IMR-90 (cell line): ENCODE measurements at regions not wholly inside any gene's neighbourhood (a gene's known extent, or its start where the extent isn't known, plus 50 kb on each side); places are given as distances from the start of the nearest gene placed in this dataset.

Source experiments
- ATAC-seq: fragments of 200-7000 bp; cut with Tn5 transposase; 2 replicates; pipeline ENCODE4 v1.9.1; 2020; ENCODE audit warnings: low read depth, mild to moderate bottlenecking, moderate library complexity
- BruUV-seq: library from RNA; stranded (reverse); fragments of 400-500 nt; replicated peaks from 2 replicates; lab custom pipeline; 2021; lab: Mats Ljungman, UMichigan
- CTCF ChIA-PET: fragments of 300-600 bp; formaldehyde crosslinking; extraction: SDS; loops from one replicate; lab custom pipeline; 2021; ENCODE audit warnings: antibody characterized with exemption; lab: Yijun Ruan, JAX
- POLR2A ChIA-PET: fragments of 300-600 bp; sonication (Branson Sonifier 250); formaldehyde crosslinking; loops from one replicate; lab custom pipeline; 2022; ENCODE audit warnings: antibody characterized with exemption; ENCODE audit not compliant: unreplicated experiment; lab: Charles Lee
- DNase-seq: peaks from one replicate; pipeline ENCODE4 v3.0.0; 2013
- H2AFZ ChIP-seq: replicated peaks from 2 replicates; pipeline ENCODE3; 2013; ENCODE audit warnings: low read length, mild to moderate bottlenecking; ENCODE audit not compliant: poor library complexity
- H2AK5ac ChIP-seq: 2 replicates; pipeline ENCODE4 v1.6.1; 2013; ENCODE audit warnings: low read depth, low read length, inconsistent platforms
- H2AK9ac ChIP-seq: replicated peaks from 2 replicates; pipeline ENCODE3; 2013; ENCODE audit warnings: mild to moderate bottlenecking, low read depth, low read length, moderate library complexity; ENCODE audit not compliant: poor library complexity
- H2BK120ac ChIP-seq: 2 replicates; pipeline ENCODE4 v1.6.1; 2013; ENCODE audit warnings: low read depth, low read length, inconsistent platforms
- H2BK15ac ChIP-seq: 3 replicates; pipeline ENCODE4 v1.6.1; 2013; ENCODE audit warnings: low read depth, low read length, inconsistent platforms
- H2BK20ac ChIP-seq: 2 replicates; pipeline ENCODE4 v1.6.1; 2013; ENCODE audit warnings: low read depth, mild to moderate bottlenecking, inconsistent platforms, low read length, moderate library complexity
- H2BK5ac ChIP-seq: 2 replicates; pipeline ENCODE4 v1.6.1; 2013; ENCODE audit warnings: mild to moderate bottlenecking, low read depth, low read length, inconsistent platforms; ENCODE audit not compliant: poor library complexity, severe bottlenecking
- H3K14ac ChIP-seq: replicated peaks from 2 replicates; pipeline ENCODE4 v1.6.1; 2013; ENCODE audit warnings: low read depth, low read length, inconsistent platforms
- H3K18ac ChIP-seq: 2 replicates; pipeline ENCODE4 v1.6.1; 2013; ENCODE audit warnings: low read depth, low read length, control low read depth
- H3K23ac ChIP-seq: 2 replicates; pipeline ENCODE4 v1.6.1; 2013; ENCODE audit warnings: low read depth, low read length, inconsistent platforms
- H3K27ac ChIP-seq: 2 replicates; pipeline ENCODE4 v1.5.1; 2013; ENCODE audit warnings: mild to moderate bottlenecking, control low read depth, low read length; ENCODE audit not compliant: insufficient read depth
- H3K27me3 ChIP-seq: 2 replicates; pipeline ENCODE4 v1.6.1; 2013; ENCODE audit warnings: low read length; ENCODE audit not compliant: control insufficient read depth, insufficient read depth
- H3K36me3 ChIP-seq: 2 replicates; pipeline ENCODE4 v1.6.1; 2013; ENCODE audit warnings: low read length, mixed read lengths; ENCODE audit not compliant: control insufficient read depth, insufficient read depth
- H3K4ac ChIP-seq: 2 replicates; pipeline ENCODE4 v1.6.1; 2013; ENCODE audit warnings: low read depth, low read length, inconsistent platforms
- H3K4me1 ChIP-seq: 2 replicates; pipeline ENCODE4 v1.6.1; 2013; ENCODE audit warnings: low read length, mixed read lengths; ENCODE audit not compliant: control insufficient read depth, insufficient read depth
- H3K4me2 ChIP-seq: 2 replicates; pipeline ENCODE4 v1.6.1; 2013; ENCODE audit warnings: low read depth, mild to moderate bottlenecking, control low read depth, low read length, moderate library complexity
- H3K4me3 ChIP-seq: 2 replicates; pipeline ENCODE4 v1.5.1; 2013; ENCODE audit warnings: low read depth, mild to moderate bottlenecking, control low read depth, low read length, moderate library complexity; ENCODE audit not compliant: insufficient read depth
- H3K56ac ChIP-seq: 2 replicates; pipeline ENCODE4 v1.6.1; 2013; ENCODE audit warnings: low read length, inconsistent platforms; ENCODE audit not compliant: insufficient read depth; ENCODE audit errors: extremely low read depth
- H3K79me1 ChIP-seq, 2 experiments: 2 replicates each; pipeline ENCODE4 v1.6.1; 2013; ENCODE audit warnings: low read length in 2 of 2, inconsistent platforms in 1 of 2, low read depth in 1 of 2
- H3K9ac ChIP-seq: 2 replicates; pipeline ENCODE4 v1.6.1; 2013; ENCODE audit warnings: low read depth, low read length, control low read depth
- H3K9me1 ChIP-seq: 2 replicates; pipeline ENCODE4 v1.6.1; 2013; ENCODE audit warnings: low read length, inconsistent platforms; ENCODE audit not compliant: insufficient read depth
- H3K9me3 ChIP-seq: 2 replicates; pipeline ENCODE4 v1.6.1; 2013; ENCODE audit warnings: low read length; ENCODE audit not compliant: control insufficient read depth, insufficient read depth
- H4K20me1 ChIP-seq: 2 replicates; pipeline ENCODE4 v1.6.1; 2013; ENCODE audit warnings: low read length, inconsistent platforms; ENCODE audit not compliant: insufficient read depth
- H4K5ac ChIP-seq: 2 replicates; pipeline ENCODE4 v1.6.1; 2013; ENCODE audit warnings: mild to moderate bottlenecking, low read depth, low read length, control low read depth
- H4K8ac ChIP-seq, 2 experiments: 2 replicates each; pipeline ENCODE4 v1.6.1; 2013; ENCODE audit warnings: low read depth in 2 of 2, low read length in 2 of 2, control low read depth in 1 of 2, inconsistent platforms in 1 of 2
- H4K91ac ChIP-seq: 2 replicates; pipeline ENCODE4 v1.6.1; 2013; ENCODE audit warnings: low read depth, low read length, inconsistent platforms; ENCODE audit not compliant: insufficient read depth
- NFE2L2 ChIP-seq: fragments of 150-350 bp; IDR thresholded peaks from 2 replicates; pipeline ENCODE4 v1.6.1; 2016; ENCODE audit warnings: low read depth, mild to moderate bottlenecking, low read length
- RCOR1 ChIP-seq: IDR thresholded peaks from 2 replicates; pipeline ENCODE4 v1.6.1; 2012; ENCODE audit warnings: mild to moderate bottlenecking, low read length, improper control_type of control experiment; ENCODE audit not compliant: insufficient replicate concordance
- SMC3 ChIP-seq: fragments of 150-350 bp; IDR thresholded peaks from 2 replicates; pipeline ENCODE4 v1.6.1; 2016; ENCODE audit warnings: low read depth, mild to moderate bottlenecking, antibody characterized with exemption, low read length, moderate library complexity
- WGBS, 2 experiments: methylation state at CpG; one replicate each; pipeline versions ENCODE4 v1.1.5 to v1.1.7; 2013; ENCODE audit warnings: missing lambda C conversion rate in 2 of 2; ENCODE audit not compliant: insufficient read length in 1 of 2; ENCODE audit errors: extremely low coverage in 2 of 2; 5-methylcytosine and 5-hydroxymethylcytosine counted together
- dilution Hi-C: fragments of 300-500 bp; cut with HindIII; formaldehyde crosslinking; loops from one replicate; pipeline ENCODE4 v1.14.3; 2018; ENCODE audit warnings: low sequenced_read_pairs; ENCODE audit not compliant: unreplicated experiment
- in situ Hi-C: fragments of 300-500 bp; cut with MboI; formaldehyde crosslinking; loops from 3 replicates; pipeline ENCODE4 v1.14.3; 2019; ENCODE audit warnings: low sequenced_read_pairs, inconsistent platforms, mixed read lengths
- intact Hi-C: fragments of 100-400 bp; cut with micrococcal nuclease; formaldehyde crosslinking; loops from 2 replicates; pipeline ENCODE4 v1.10.0; 2022
- TF ChIP-seq, protein P1 (sequence below): fragments of 150-350 bp; IDR thresholded peaks from 2 replicates; pipeline ENCODE4 v1.6.1; 2016; ENCODE audit warnings: low read depth, mild to moderate bottlenecking, low read length, moderate library complexity, borderline replicate concordance

GRCh38 chr12:125329239-125330102, 264.2 kb downstream of the AACS start:
- no peak overlapping the region for H2AK9ac ChIP-seq
- dilution Hi-C loops (no loop called here), in situ Hi-C loops (no loop called here), intact Hi-C loops (no loop called here)
- H3K9ac ChIP-seq, result no peak overlapping the region
- no peak overlapping the region for H3K4me3 ChIP-seq
- WGBS, 2 experiments, result 28% methylated on average over 2 of the region's 16 CpGs; no CpG with 5 or more reads in 1 of the 2 experiments
- H4K5ac ChIP-seq, result no peak overlapping the region
- no peaks in the 10 kb centered on the region for H3K79me1 ChIP-seq
- no peak overlapping the region for H4K91ac ChIP-seq
- no peak overlapping the region for H3K27ac ChIP-seq
- no peak overlapping the region for H2BK20ac ChIP-seq
- DNase-seq, result no peak
- BruUV-seq, result no TSS peak
- no peak overlapping the region for H2AFZ ChIP-seq
- H2BK5ac ChIP-seq, result no peak overlapping the region
- no peak overlapping the region for H3K14ac ChIP-seq
- H3K23ac ChIP-seq, result no peak overlapping the region
- TF ChIP-seq SMC3 (no peak), RCOR1 (no peak), NFE2L2 (no peak)
- TF ChIP-seq, protein P1, sequence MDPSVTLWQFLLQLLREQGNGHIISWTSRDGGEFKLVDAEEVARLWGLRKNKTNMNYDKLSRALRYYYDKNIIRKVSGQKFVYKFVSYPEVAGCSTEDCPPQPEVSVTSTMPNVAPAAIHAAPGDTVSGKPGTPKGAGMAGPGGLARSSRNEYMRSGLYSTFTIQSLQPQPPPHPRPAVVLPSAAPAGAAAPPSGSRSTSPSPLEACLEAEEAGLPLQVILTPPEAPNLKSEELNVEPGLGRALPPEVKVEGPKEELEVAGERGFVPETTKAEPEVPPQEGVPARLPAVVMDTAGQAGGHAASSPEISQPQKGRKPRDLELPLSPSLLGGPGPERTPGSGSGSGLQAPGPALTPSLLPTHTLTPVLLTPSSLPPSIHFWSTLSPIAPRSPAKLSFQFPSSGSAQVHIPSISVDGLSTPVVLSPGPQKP, result no peak
- H2BK120ac ChIP-seq, result no peak overlapping the region
- no peak overlapping the region for H4K8ac ChIP-seq
- no peaks in the 10 kb centered on the region for H3K27me3 ChIP-seq
- no peak overlapping the region for H2BK15ac ChIP-seq
- CTCF ChIA-PET, result no interaction called here
- no peak overlapping the region for H3K56ac ChIP-seq
- no peaks in the 10 kb centered on the region for H4K20me1 ChIP-seq
- no peak overlapping the region for H3K4me2 ChIP-seq
- ATAC-seq, result no peak
- H3K4me1 ChIP-seq, result no peaks in the 10 kb centered on the region
- no peak overlapping the region for H2AK5ac ChIP-seq
- H3K4ac ChIP-seq, result no peak overlapping the region
- POLR2A ChIA-PET, result no interaction called here
- H3K18ac ChIP-seq, result no peak overlapping the region
- H3K9me3 ChIP-seq, result peaks cover 24% of the 10 kb centered on the region; the same call in 1 of the 2 replicates
- H3K36me3 ChIP-seq, result no peaks in the 10 kb centered on the region
- H3K9me1 ChIP-seq, result no peaks in the 10 kb centered on the region
